ENCODE measurements at regions not wholly inside any gene's neighbourhood (a gene's known extent, or its start where the extent isn't known, plus 50 kb on each side); places are given as distances from the start of the nearest gene placed in this dataset.

- TF ChIP-seq CTCF (IDR thresholded peaks at IDR 0.05): no peak
- no peak for TF ChIP-seq EZH2 (IDR thresholded peaks at IDR 0.05; ENCODE audit: borderline replicate concordance, insufficient read depth, low read depth, low read length, poor library complexity, severe bottlenecking)
Observed at GRCh38 chr5:93088592-93089389, 492.2 kb downstream of the NR2F1-AS1 start.

All from B cell (primary cell).